Breast epithelium (tissue), 3 donors: ENCODE measurements at regions not wholly inside any gene's neighbourhood (a gene's known extent, or its start where the extent isn't known, plus 50 kb on each side); places are given as distances from the start of the nearest gene placed in this dataset.

Experiments
- CTCF ChIP-seq, 3 donors: fragments of 450-650 bp; IDR thresholded peaks; one replicate each; pipeline ENCODE4 v1.5.1; 2016 to 2017; ENCODE audit warnings: antibody characterized with exemption in 3 of 3, mild to moderate bottlenecking in 3 of 3, moderate library complexity in 3 of 3
- POLR2A ChIP-seq: fragments of 450-650 bp; IDR thresholded peaks from one replicate; pipeline ENCODE4 v1.6.1; 2016; ENCODE audit warnings: antibody characterized with exemption, mild to moderate bottlenecking, moderate library complexity

GRCh38 chrX:5595570-5595969, 633.1 kb downstream of the NLGN4X start:
- TF ChIP-seq CTCF (IDR thresholded peaks at IDR 0.05) (no peak), POLR2A (no peak)
